Fibroblast of mammary gland (primary cell): ENCODE measurements at regions not wholly inside any gene's neighbourhood (a gene's known extent, or its start where the extent isn't known, plus 50 kb on each side); places are given as distances from the start of the nearest gene placed in this dataset.

ENCODE experiments used
- DNase-seq: peaks from one replicate; pipeline ENCODE4 v3.0.0-alpha.2; 2010; ENCODE audit warnings: low read depth
- H3K4me3 ChIP-seq: 2 replicates; pipeline ENCODE4 v1.5.1; 2011; ENCODE audit warnings: low read depth, mild to moderate bottlenecking, low read length, moderate library complexity; ENCODE audit not compliant: control insufficient read depth
- CTCF ChIP-seq: conservative IDR thresholded peaks from 2 replicates; pipeline ENCODE4 v1.5.1; 2011; ENCODE audit warnings: low read depth, low read length, inconsistent platforms; ENCODE audit not compliant: control insufficient read depth, insufficient read depth

DNA sequence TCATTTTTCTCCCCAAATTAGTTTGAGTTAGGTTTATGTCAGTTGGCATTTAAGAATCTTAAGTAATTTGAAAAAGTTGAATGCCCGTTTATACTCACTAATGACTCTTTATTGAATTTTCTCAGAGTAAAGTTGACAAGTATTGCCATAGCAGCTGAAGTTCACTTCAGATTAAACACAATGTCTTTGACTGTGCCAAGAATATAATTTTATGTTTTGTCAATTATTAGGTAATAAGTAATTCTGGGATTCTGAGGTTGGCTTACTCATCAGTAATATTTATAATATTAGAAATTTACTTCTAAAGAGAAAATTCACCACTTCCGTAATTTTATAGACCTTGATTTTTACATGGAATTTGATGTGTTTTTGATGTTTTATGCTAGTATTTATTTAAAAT, 369.3 kb upstream of the TMPRSS15 start:
- DNase-seq, result no peak
- no peak for TF ChIP-seq CTCF
- no peak overlapping the region for H3K4me3 ChIP-seq

- no peak for DNase-seq
- H3K4me3 ChIP-seq, result no peak overlapping the region
- TF ChIP-seq CTCF, result no peak
These were observed 373.4 kb upstream of the TMPRSS15 start for GRCh38 chr21:18776936-18777335.

- no peak for TF ChIP-seq CTCF
- no peak overlapping the region for H3K4me3 ChIP-seq
- no peak for DNase-seq
These were observed 379.1 kb upstream of the TMPRSS15 start for GRCh38 chr21:18782721-18783120.

DNA sequence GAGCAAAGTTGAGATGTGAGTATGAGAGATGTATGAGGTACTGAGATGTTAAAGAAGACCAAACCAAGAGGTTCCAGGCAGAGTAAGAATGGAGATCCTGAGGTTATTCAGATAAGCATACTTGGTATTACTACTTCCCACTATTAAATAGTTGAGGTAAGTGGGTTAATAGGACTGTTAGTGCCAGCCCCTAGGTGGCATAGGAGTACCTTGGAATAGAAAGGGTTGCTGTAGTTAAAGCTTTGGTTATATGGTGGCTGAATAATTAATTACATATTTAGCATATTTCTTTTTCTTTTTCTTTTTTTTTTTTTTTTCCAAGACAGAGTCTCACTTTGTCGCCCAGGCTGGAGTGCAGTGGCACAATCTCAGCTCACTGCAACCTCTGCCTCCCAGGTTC, 397.9 kb upstream of the TMPRSS15 start:
- TF ChIP-seq CTCF, result no peak
- H3K4me3 ChIP-seq, result no peak overlapping the region
- DNase-seq, result no peak

DNA sequence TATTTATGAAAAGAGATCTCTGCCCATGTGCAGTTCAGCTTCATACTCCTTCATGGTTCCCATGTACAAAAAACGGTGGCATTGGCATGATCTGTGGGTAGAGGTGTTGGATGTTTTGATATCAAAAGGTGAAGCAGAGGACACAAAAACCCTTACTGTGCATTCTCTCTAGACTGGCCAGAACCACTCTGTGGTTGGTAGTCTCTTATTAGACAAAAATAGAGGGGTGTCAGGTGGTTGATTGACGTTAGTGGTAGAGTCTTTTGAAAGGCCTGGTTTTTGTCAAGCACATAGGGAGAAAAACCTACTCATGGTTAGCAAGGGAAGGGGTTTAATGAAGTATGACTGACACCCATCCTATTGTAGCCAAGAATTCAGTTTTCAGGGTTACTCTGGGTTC, 400.0 kb upstream of the TMPRSS15 start:
- no peak overlapping the region for H3K4me3 ChIP-seq
- no peak for TF ChIP-seq CTCF

DNA sequence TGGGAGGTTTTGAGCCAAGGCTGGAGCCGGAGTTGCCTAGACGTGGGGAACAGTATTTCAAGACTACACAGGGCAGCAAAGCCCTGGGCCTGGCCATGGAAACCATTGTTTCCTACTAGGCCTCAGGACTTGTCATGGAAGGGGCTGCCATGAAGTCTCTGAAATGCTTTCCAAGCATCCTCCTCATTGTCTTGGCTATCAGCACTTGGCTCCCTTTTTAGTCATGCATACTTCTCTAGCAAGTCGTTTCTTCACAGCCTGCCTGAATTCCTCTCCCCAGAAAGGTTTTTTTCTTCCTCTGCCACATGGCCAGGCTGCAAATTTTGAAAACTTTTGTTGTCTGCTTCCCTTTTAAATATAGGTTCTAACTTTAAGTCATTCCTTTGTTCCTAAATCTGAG, 406.6 kb upstream of the TMPRSS15 start:
- no peak overlapping the region for H3K4me3 ChIP-seq
- TF ChIP-seq CTCF, result no peak
- no peak for DNase-seq

More for the DNA sequence above, 400.0 kb upstream of the TMPRSS15 start:
- no peak for DNase-seq

DNA sequence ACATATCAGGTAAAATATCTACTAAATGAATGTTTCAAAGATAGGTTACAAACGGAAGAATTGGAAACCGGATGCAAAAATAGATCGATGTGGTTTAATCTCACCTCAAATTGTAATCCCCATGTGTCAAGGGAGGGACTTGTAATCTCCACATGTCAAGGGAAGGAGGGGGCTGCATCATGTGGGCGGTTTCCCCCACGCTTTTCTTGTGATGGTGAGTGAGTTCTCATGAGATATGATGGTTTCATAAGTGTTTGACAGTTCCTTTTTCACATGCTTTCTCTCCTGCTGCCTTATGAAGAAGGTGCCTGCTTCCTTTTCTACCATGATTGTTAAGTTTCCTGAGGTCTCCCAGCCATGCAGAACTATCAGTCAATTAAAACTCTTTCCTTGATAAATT, 408.7 kb upstream of the TMPRSS15 start:
- no peak for TF ChIP-seq CTCF
- DNase-seq, result no peak
- H3K4me3 ChIP-seq, result no peak overlapping the region
